ENCODE measurements at regions not wholly inside any gene's neighbourhood (a gene's known extent, or its start where the extent isn't known, plus 50 kb on each side); places are given as distances from the start of the nearest gene placed in this dataset.

DNA sequence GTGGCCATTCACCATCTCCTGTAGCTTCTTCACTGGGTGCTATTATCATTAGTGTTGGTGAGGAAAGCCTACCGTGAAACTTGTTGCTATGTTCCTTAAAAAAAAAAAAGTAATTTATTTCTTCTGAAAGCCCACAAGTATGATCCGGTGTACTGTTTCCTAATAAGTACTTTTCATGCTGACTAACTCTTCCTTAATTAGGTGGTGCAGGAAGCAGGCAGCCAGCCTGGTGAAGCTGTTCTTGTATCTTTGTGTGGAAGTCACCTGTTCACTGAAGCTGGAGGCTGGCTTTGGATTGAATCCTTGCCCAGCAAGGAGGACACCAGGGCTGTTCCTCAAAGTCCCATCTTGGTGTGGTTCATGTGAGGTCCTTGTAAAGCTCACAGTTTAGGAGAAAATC lies 321.7 kb upstream of the THSD7B start:
- Histone ChIP-seq H3K36me3 (ENCODE audit: control insufficient read depth in 2 of 2, insufficient read depth in 2 of 2, low read length in 1 of 2) (no peaks in the 10 kb centered on the region), H4K20me1 (ENCODE audit: control insufficient read depth, insufficient read depth) (no peaks in the 10 kb centered on the region), H3K9me3 (replicated peaks; ENCODE audit: control insufficient read depth, insufficient read depth, low read length) (no peaks in the 10 kb centered on the region), H3K79me2 (ENCODE audit: control insufficient read depth, insufficient read depth, low read length) (no peaks in the 10 kb centered on the region), H3K9ac (ENCODE audit: control insufficient read depth, insufficient read depth, low read length) (no peak overlapping the region), H3K27me3 (replicated peaks in 1 of 2; ENCODE audit: control insufficient read depth in 2 of 2, insufficient read depth in 2 of 2, low read length in 1 of 2) (peaks cover 0 to 2% of the 10 kb centered on the region in 2 experiments; a peak in 2 of 4 replicates), H3K4me1 (ENCODE audit: control insufficient read depth, insufficient read depth, low read length) (no peaks in the 10 kb centered on the region), H3K4me2 (ENCODE audit: control insufficient read depth, insufficient read depth) (no peak overlapping the region), H3K4me3 (no peak overlapping the region), H2AFZ (ENCODE audit: control insufficient read depth, low read depth, low read length) (no peak overlapping the region), H3K27ac (ENCODE audit: control insufficient read depth, insufficient read depth) (no peak overlapping the region)
- FAIRE-seq, result no peak
- BruUV-seq (replicated peaks), result no TSS peak
- POLR2A ChIA-PET, result no interaction called here
- SMC1A ChIA-PET (ENCODE audit: uncharacterized antibody, unreplicated experiment), result interaction anchor here (0.6 kb wide), 1 partner anchor 20 kb away, joined by 3 read pairs; no protein-coding TSS in a partner anchor
- CTCF ChIA-PET, result no interaction called here
- RAD21 ChIA-PET (ENCODE audit: unreplicated experiment), result no interaction called here
- in situ Hi-C loops (cut with MboI) (no loop called here), intact Hi-C loops (cut with micrococcal nuclease; ENCODE audit: unreplicated experiment) (no loop called here)
- no peak for ATAC-seq
- WGBS (ENCODE audit: insufficient coverage, insufficient replicate concordance, low lambda C conversion rate, missing lambda C conversion rate), result 0% methylated on average over 2 of the region's 2 CpGs
- no peak for TF ChIP-seq ZNF622 (IDR thresholded peaks at IDR 0.05)
- TF ChIP-seq SIX5 (IDR thresholded peaks at IDR 0.05; ENCODE audit: low read depth, low read length, severe bottlenecking), result no peak
- TF ChIP-seq STAT1 (conservative IDR thresholded peaks at IDR 0.05), result no peak
- no peak for TF ChIP-seq FOXM1 (IDR thresholded peaks at IDR 0.05; ENCODE audit: low read depth, low read length)
- TF ChIP-seq BCL11A (IDR thresholded peaks at IDR 0.05; ENCODE audit: low read depth, low read length), result no peak
- no peak for TF ChIP-seq MTA3 (IDR thresholded peaks at IDR 0.05; ENCODE audit: borderline replicate concordance, low read length)
- no peak for TF ChIP-seq SMAD5 (IDR thresholded peaks at IDR 0.05; ENCODE audit: low read depth)
- no peak for TF ChIP-seq TCF7 (IDR thresholded peaks at IDR 0.05; ENCODE audit: borderline replicate concordance)
- TF ChIP-seq, protein P1, sequence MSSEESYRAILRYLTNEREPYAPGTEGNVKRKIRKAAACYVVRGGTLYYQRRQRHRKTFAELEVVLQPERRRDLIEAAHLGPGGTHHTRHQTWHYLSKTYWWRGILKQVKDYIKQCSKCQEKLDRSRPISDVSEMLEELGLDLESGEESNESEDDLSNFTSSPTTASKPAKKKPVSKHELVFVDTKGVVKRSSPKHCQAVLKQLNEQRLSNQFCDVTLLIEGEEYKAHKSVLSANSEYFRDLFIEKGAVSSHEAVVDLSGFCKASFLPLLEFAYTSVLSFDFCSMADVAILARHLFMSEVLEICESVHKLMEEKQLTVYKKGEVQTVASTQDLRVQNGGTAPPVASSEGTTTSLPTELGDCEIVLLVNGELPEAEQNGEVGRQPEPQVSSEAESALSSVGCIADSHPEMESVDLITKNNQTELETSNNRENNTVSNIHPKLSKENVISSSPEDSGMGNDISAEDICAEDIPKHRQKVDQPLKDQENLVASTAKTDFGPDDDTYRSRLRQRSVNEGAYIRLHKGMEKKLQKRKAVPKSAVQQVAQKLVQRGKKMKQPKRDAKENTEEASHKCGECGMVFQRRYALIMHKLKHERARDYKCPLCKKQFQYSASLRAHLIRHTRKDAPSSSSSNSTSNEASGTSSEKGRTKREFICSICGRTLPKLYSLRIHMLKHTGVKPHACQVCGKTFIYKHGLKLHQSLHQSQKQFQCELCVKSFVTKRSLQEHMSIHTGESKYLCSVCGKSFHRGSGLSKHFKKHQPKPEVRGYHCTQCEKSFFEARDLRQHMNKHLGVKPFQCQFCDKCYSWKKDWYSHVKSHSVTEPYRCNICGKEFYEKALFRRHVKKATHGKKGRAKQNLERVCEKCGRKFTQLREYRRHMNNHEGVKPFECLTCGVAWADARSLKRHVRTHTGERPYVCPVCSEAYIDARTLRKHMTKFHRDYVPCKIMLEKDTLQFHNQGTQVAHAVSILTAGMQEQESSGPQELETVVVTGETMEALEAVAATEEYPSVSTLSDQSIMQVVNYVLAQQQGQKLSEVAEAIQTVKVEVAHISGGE (CRISPR knock-in tag; IDR thresholded peaks at IDR 0.05), result no peak
- no peak for TF ChIP-seq ZBTB40 (IDR thresholded peaks at IDR 0.05; ENCODE audit: borderline replicate concordance)
- no peak for TF ChIP-seq ETV6 (conservative IDR thresholded peaks at IDR 0.05 in 1 of 2, IDR thresholded peaks at IDR 0.05 in 1 of 2; ENCODE audit: borderline replicate concordance in 1 of 2, low read depth in 1 of 2)
- no peak for TF ChIP-seq YBX1 (IDR thresholded peaks at IDR 0.05)
- no peak for TF ChIP-seq ZNF24 (IDR thresholded peaks at IDR 0.05)
- no peak for DNase-seq (ENCODE audit: low read depth, low spot score)

Measured in GM12878 (cell line).